Psoas muscle (tissue), 7 donors: ENCODE measurements at regions not wholly inside any gene's neighbourhood (a gene's known extent, or its start where the extent isn't known, plus 50 kb on each side); places are given as distances from the start of the nearest gene placed in this dataset.

Experiments
- ATAC-seq, 4 donors: fragments of 200-7000 bp; cut with Tn5 transposase; one replicate each; pipeline ENCODE4 v1.9.1; 2020; ENCODE audit warnings: moderate library complexity in 3 of 4, mild to moderate bottlenecking in 2 of 4
- DNase-seq, 2 donors: peaks; one replicate each; pipeline ENCODE4 v3.0.0-alpha.2; 2020
- H3K27ac ChIP-seq: fragments of 200-600 bp; one replicate; pipeline ENCODE4 v1.8.0; 2022
- H3K27me3 ChIP-seq, 3 donors: fragments of 200-600 bp in 1 of 3; one replicate each; pipeline versions ENCODE4 v1.6.1 to v1.8.0; 2013 to 2022; ENCODE audit warnings: low read length in 2 of 3, mild to moderate bottlenecking in 2 of 3, moderate library complexity in 1 of 3; ENCODE audit not compliant: insufficient read depth in 3 of 3
- H3K36me3 ChIP-seq, 2 donors: fragments of 200-600 bp in 1 of 2; one replicate each; pipeline versions ENCODE4 v1.6.1 to v1.8.0; 2013 to 2022; ENCODE audit warnings: low read depth in 1 of 2, mild to moderate bottlenecking in 1 of 2, moderate library complexity in 1 of 2; ENCODE audit not compliant: insufficient read depth in 1 of 2
- H3K4me1 ChIP-seq: fragments of 200-600 bp; one replicate; pipeline ENCODE4 v1.8.0; 2022
- H3K4me3 ChIP-seq: fragments of 200-600 bp; one replicate; pipeline ENCODE4 v1.8.0; 2022; ENCODE audit warnings: mild to moderate bottlenecking
- H3K9me3 ChIP-seq: fragments of 200-600 bp; one replicate; pipeline ENCODE4 v1.8.0; 2022
- WGBS, 3 donors: extraction: QIAGEN DNeasy Blood & Tissue Kit; methylation state at CpG; one replicate each; pipeline versions ENCODE4 v1.1.6 to v1.1.7; 2013; 5-methylcytosine and 5-hydroxymethylcytosine counted together
- intact Hi-C, 2 donors: fragments of 100-400 bp; cut with DNase I; formaldehyde crosslinking; loops; one replicate each; pipeline versions ENCODE4 v1.11.0 to v1.14.2; 2022
- TF ChIP-seq, protein P1 (sequence below): fragments of 200-600 bp; IDR thresholded peaks from one replicate; pipeline ENCODE4 v1.8.0; 2022; ENCODE audit warnings: antibody characterized with exemption
- donor health status: healthy with polysubstance abuse.
- donor health status: DM: no; HTN: no; CAD: no; lungs with moderate emphysema.
- donor health status: Bipolar disorder and iron deficiency.
- donor health status: healthy.
- donor health status: DM: yes; HTN: yes; CAD: no.
- donor health status: DM: no; HTN: no; CAD: no.
- donor health status: DM: yes; HTN: yes; CAD: no.

DNA sequence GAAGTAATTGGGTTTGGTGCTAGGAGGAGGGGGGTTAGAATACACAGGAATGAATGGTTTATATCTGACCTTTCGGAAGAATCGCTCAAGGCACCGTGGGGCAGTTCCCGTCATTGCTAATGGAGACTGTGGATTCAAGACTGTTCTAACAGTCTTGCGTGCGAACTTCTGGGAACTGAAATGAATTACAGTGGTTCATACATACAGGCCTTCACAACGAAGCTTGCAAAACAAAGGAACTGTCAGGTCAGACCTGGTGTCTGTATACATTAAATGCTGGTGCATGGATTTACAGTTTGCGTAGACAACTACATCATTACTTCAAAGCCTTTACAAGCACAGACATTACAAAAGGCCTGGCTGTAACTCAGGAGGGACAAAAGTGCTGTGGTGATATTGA, 983.9 kb downstream of the CDH11 start:
- Histone ChIP-seq H3K36me3 (no peaks in the 10 kb centered on the region), H3K9me3 (no peaks in the 10 kb centered on the region), H3K27ac (no peak overlapping the region), H3K4me1 (no peaks in the 10 kb centered on the region), H3K27me3 (no peaks in the 10 kb centered on the region), H3K4me3 (no peak overlapping the region)
- DNase-seq (no peak), ATAC-seq (no peak)
- intact Hi-C loops = no loop called here
- TF ChIP-seq, protein P1, sequence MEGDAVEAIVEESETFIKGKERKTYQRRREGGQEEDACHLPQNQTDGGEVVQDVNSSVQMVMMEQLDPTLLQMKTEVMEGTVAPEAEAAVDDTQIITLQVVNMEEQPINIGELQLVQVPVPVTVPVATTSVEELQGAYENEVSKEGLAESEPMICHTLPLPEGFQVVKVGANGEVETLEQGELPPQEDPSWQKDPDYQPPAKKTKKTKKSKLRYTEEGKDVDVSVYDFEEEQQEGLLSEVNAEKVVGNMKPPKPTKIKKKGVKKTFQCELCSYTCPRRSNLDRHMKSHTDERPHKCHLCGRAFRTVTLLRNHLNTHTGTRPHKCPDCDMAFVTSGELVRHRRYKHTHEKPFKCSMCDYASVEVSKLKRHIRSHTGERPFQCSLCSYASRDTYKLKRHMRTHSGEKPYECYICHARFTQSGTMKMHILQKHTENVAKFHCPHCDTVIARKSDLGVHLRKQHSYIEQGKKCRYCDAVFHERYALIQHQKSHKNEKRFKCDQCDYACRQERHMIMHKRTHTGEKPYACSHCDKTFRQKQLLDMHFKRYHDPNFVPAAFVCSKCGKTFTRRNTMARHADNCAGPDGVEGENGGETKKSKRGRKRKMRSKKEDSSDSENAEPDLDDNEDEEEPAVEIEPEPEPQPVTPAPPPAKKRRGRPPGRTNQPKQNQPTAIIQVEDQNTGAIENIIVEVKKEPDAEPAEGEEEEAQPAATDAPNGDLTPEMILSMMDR = no peak
- WGBS, 3 donors = 93 to 94% (median 94%) methylated on average over 8 of the region's 8 CpGs

DNA sequence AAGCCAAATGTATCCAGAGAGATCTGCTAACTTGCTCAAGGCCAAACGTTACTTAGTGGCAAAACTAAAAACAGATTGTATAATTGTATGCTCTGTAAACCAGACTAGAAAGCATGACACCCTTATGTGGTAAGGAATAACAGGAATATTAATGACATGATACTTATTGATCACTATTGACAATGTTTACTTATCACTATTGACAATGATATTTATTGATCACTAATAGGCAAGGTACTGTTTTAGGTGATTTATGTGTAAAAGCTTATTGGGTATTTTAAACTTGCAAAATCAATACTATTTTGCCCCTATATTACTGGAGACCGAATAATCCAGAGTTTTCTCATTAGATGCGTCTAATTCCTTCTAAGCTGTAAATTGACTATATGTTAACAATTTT, 985.1 kb downstream of the CDH11 start:
- ATAC-seq = no peak
- Histone ChIP-seq H3K27ac (no peak overlapping the region), H3K4me3 (no peak overlapping the region), H3K27me3 (no peaks in the 10 kb centered on the region), H3K4me1 (no peaks in the 10 kb centered on the region), H3K36me3 (no peaks in the 10 kb centered on the region), H3K9me3 (no peaks in the 10 kb centered on the region)
- intact Hi-C loops = no loop called here
- 77 to 84% (median 83%) methylated on average over 3 of the region's 3 CpGs for WGBS, 3 donors
- DNase-seq = no peak
- TF ChIP-seq, protein P1 = no peak

DNA sequence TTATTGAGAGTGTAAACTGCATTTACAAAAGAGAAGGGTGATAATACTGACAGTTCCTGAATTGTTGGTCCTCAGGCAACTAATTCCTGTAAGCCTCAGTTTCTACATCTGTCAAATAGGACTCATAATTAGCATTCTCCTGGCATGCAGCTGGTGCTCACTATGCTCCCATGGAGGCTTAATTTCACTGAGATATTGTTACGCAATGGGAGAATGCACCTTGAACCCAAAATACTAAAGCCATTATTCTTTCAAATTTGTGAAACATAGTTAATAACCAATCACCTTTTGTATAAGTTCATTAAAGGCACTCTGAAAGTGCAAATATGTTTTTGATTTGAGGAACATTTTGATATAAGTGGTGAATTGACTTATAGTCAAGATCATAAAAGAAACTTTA, 985.5 kb downstream of the CDH11 start:
- Histone ChIP-seq H3K36me3 (no peaks in the 10 kb centered on the region), H3K27ac (no peak overlapping the region), H3K9me3 (no peaks in the 10 kb centered on the region), H3K27me3 (no peaks in the 10 kb centered on the region), H3K4me1 (no peaks in the 10 kb centered on the region), H3K4me3 (no peak overlapping the region)
- intact Hi-C loops = no loop called here
- ATAC-seq = no peak
- no peak for DNase-seq
- TF ChIP-seq, protein P1 = no peak
- 98 to 100% (median 99%) methylated on average over 1 of the region's 1 CpG for WGBS, 3 donors

DNA sequence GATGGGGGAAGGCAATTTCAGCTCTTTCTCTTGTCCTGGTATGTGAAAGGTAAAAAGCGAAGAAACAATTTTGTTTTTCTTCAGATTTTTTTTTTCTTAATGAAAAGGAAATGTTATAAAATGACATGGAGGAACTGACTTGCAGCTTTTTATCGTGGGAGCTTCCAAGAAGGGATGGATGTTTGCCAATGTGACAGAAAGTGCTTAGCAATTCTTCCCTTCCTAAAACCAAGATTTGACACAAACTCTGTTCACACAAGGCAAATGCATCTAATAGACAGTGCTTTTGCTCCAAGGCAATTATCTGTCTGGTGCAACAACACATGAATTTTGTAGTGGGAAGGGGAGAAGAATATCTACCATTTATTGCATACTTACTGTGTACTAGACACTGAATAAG, 988.5 kb downstream of the CDH11 start:
- H3K27ac ChIP-seq = no peak overlapping the region
- no peaks in the 10 kb centered on the region for H3K36me3 ChIP-seq
- H3K9me3 ChIP-seq = no peaks in the 10 kb centered on the region
- 41 to 46% (median 45%) methylated on average over 2 of the region's 2 CpGs for WGBS, 3 donors
- DNase-seq = no peak
- TF ChIP-seq, protein P1 = no peak
- no peaks in the 10 kb centered on the region for H3K27me3 ChIP-seq
- no peak overlapping the region for H3K4me3 ChIP-seq
- intact Hi-C loops = no loop called here
- no peaks in the 10 kb centered on the region for H3K4me1 ChIP-seq
- no peak for ATAC-seq

DNA sequence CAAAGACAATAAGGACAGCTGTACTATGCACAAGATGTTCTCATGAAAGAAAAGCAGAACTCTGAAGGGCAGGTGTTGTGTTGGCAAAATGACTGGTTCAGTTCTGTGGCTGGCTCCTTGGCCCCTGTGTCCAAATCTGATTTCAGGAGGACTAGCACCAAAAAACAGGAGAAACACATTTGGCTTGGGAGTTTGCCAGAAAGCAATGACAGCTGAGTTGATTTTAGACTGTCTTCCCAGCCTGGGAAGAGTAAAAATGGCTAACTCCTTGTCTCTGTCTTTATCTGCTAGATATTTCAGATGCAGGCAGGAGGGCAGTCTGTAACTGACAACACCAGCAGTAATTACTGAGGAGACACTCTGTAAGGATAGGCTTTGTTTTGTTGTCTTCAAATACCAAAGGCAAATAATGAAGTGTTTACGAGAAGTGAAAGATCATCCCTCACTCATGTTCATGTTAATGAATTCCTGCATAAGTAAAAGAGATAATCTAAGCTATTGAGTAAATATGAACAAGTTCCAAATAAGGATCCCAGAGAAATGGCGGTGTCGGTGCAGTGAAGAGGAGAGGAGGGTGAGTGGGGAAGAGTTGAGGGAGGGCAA, 989.0 kb downstream of the CDH11 start:
- ATAC-seq (no peak), DNase-seq (no peak)
- Histone ChIP-seq H3K27ac (no peak overlapping the region), H3K4me3 (no peak overlapping the region), H3K27me3 (no peaks in the 10 kb centered on the region), H3K36me3 (no peaks in the 10 kb centered on the region), H3K9me3 (no peaks in the 10 kb centered on the region), H3K4me1 (no peaks in the 10 kb centered on the region)
- intact Hi-C loops = no loop called here
- TF ChIP-seq, protein P1 = no peak
- 29 to 42% (median 33%) methylated on average over 3 of the region's 3 CpGs for WGBS, 3 donors
